B cell (primary cell): ENCODE measurements at regions not wholly inside any gene's neighbourhood (a gene's known extent, or its start where the extent isn't known, plus 50 kb on each side); places are given as distances from the start of the nearest gene placed in this dataset.

Source experiments
- ATAC-seq: fragments of 200-7000 bp; cut with Tn5 transposase; one replicate; pipeline ENCODE4 v1.10.0; 2021; ENCODE audit warnings: low read depth, mild to moderate bottlenecking, moderate number of reproducible peaks, moderate library complexity
- CTCF ChIA-PET: fragments of 350-600 bp; sonication (Branson Sonifier 250); formaldehyde crosslinking; loops from one replicate; lab custom pipeline; 2021; ENCODE audit warnings: antibody characterized with exemption, inconsistent platforms; lab: Charles Lee
- POLR2A ChIA-PET: fragments of 350-600 bp; sonication (Branson Sonifier 250); formaldehyde crosslinking; loops from one replicate; lab custom pipeline; 2021; ENCODE audit warnings: antibody characterized with exemption; lab: Charles Lee
- DNase-seq: peaks from one replicate; pipeline ENCODE4 v3.0.0; 2013
- H2AFZ ChIP-seq: 2 replicates; pipeline ENCODE4 v1.6.1; 2012; ENCODE audit warnings: mild to moderate bottlenecking, low read depth, low read length; ENCODE audit not compliant: insufficient read depth, poor library complexity, severe bottlenecking
- H3K27ac ChIP-seq, 2 donors: 1 replicate in 1 of 2; 2 replicates in 1 of 2; pipeline ENCODE4 v1.5.1; 2012 to 2013; ENCODE audit warnings: low read length in 2 of 2, mild to moderate bottlenecking in 2 of 2, moderate library complexity in 1 of 2
- H3K27me3 ChIP-seq, 4 experiments: fragments of 200-600 bp in 1 of 4; sonication (generic) in 1 of 4; replicated peaks in 1 of 4; 1 replicate in 2 of 4; 2 replicates in 2 of 4; pipeline versions ENCODE4 v1.6.1 to v1.7.0; 2013 to 2016; ENCODE audit warnings: low read length in 3 of 4, mild to moderate bottlenecking in 2 of 4, mixed read lengths in 1 of 4, moderate library complexity in 1 of 4; ENCODE audit not compliant: insufficient read depth in 4 of 4, control insufficient read depth in 3 of 4; ENCODE audit errors: control extremely low read depth in 1 of 4
- H3K36me3 ChIP-seq, 2 experiments: replicated peaks in 1 of 2; 1 replicate in 1 of 2; 2 replicates in 1 of 2; pipeline versions ENCODE4 v1.6.1 to v1.7.1; 2013; ENCODE audit warnings: low read length in 1 of 2; ENCODE audit not compliant: insufficient read depth in 2 of 2, control insufficient read depth in 1 of 2; ENCODE audit errors: control extremely low read depth in 1 of 2, extremely low read depth in 1 of 2
- H3K4me1 ChIP-seq, 2 donors: fragments of 200-600 bp in 1 of 2; sonication (generic) in 1 of 2; 1 replicate in 1 of 2; 2 replicates in 1 of 2; pipeline versions ENCODE4 v1.5.1 to v1.6.1; 2013 to 2017; ENCODE audit warnings: low read length in 2 of 2; ENCODE audit not compliant: control insufficient read depth in 2 of 2, insufficient read depth in 2 of 2
- H3K4me2 ChIP-seq: replicated peaks from 2 replicates; pipeline ENCODE3; 2012; ENCODE audit warnings: mild to moderate bottlenecking, low read depth, low read length; ENCODE audit not compliant: poor library complexity, severe bottlenecking
- H3K4me3 ChIP-seq, 5 experiments: fragments of 200-600 bp in 1 of 5; sonication (generic) in 1 of 5; 1 replicate in 3 of 5; 2 replicates in 2 of 5; pipeline versions ENCODE4 v1.5.1 to v1.7.0; 2011 to 2016; ENCODE audit warnings: low read length in 4 of 5, mild to moderate bottlenecking in 4 of 5, low read depth in 2 of 5, control low read depth in 1 of 5, moderate library complexity in 1 of 5; ENCODE audit not compliant: insufficient read depth in 1 of 5; ENCODE audit errors: control extremely low read depth in 1 of 5, extremely low read depth in 1 of 5
- H3K79me2 ChIP-seq: fragments of 200-600 bp; sonication (generic); one replicate; pipeline ENCODE4 v1.6.0; 2016; ENCODE audit warnings: low read length; ENCODE audit not compliant: control insufficient read depth, insufficient read depth
- H3K9ac ChIP-seq: fragments of 200-600 bp; sonication (generic); 2 replicates; pipeline ENCODE4 v1.6.1; 2017; ENCODE audit warnings: mild to moderate bottlenecking, low read length, moderate library complexity
- H3K9me3 ChIP-seq, 3 donors: one replicate each; pipeline versions ENCODE4 v1.6.1 to v1.7.1; 2013; ENCODE audit warnings: low read length in 2 of 3; ENCODE audit not compliant: control insufficient read depth in 2 of 3, insufficient read depth in 1 of 3; ENCODE audit errors: control extremely low read depth in 1 of 3
- H4K20me1 ChIP-seq: 2 replicates; pipeline ENCODE4 v1.6.0; 2012; ENCODE audit warnings: mild to moderate bottlenecking, low read length; ENCODE audit not compliant: insufficient read depth, control insufficient read depth, poor library complexity, severe bottlenecking
- H3K27ac Mint-ChIP-seq: one replicate; pipeline ENCODE4 v1.8.0; 2021; ENCODE audit warnings: mixed read lengths
- H3K27me3 Mint-ChIP-seq: one replicate; pipeline ENCODE4 v1.8.0; 2021; ENCODE audit warnings: mixed read lengths
- H3K4me1 Mint-ChIP-seq: one replicate; pipeline ENCODE4 v1.8.0; 2021; ENCODE audit warnings: mixed read lengths
- H3K4me3 Mint-ChIP-seq: one replicate; pipeline ENCODE4 v1.8.0; 2021; ENCODE audit warnings: mixed read lengths
- H3K9me3 Mint-ChIP-seq: one replicate; pipeline ENCODE4 v1.8.0; 2022; ENCODE audit warnings: mixed read lengths; ENCODE audit not compliant: insufficient read depth
- EZH2 ChIP-seq: IDR thresholded peaks from 2 replicates; pipeline ENCODE4 v1.6.1; 2012; ENCODE audit warnings: borderline replicate concordance, low read depth, mild to moderate bottlenecking, moderate library complexity, low read length; ENCODE audit not compliant: insufficient read depth, poor library complexity, severe bottlenecking
- WGBS: methylation state at CpG from one replicate; pipeline ENCODE4 v1.1.5; 2013; ENCODE audit warnings: missing lambda C conversion rate; ENCODE audit not compliant: insufficient coverage; 5-methylcytosine and 5-hydroxymethylcytosine counted together
- intact Hi-C: fragments of 100-400 bp; cut with micrococcal nuclease; formaldehyde crosslinking; loops from one replicate; pipeline ENCODE4 v1.10.0; 2022
- TF ChIP-seq, protein P1 (sequence below): fragments of 200-600 bp; IDR thresholded peaks from one replicate; pipeline ENCODE4 v1.8.0; 2022; ENCODE audit warnings: antibody characterized with exemption, mild to moderate bottlenecking

DNA sequence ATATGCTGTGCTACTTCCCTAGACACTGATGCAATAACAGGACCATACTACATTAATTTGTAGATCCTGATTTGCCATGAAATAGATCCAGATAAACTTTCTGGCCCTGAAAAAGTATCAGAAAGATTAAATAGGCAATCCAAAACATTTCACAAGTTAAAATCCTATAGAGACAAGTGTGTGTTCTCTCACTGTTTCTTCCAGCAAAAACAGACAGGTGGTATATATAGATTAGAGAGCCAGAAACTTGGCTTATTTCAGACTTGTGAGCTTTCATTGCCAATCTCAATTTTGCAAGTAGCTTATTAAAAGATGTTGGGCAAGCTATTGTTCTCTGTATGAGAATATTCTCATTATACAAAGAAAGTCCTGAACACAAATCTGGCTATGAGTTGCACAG, 289.1 kb upstream of the MANEA start:
- Histone ChIP-seq H3K79me2 (no peaks in the 10 kb centered on the region), H3K9ac (no peak overlapping the region), H3K9me3 (no peaks in the 10 kb centered on the region), H3K36me3 (no peaks in the 10 kb centered on the region), H3K27me3 (no peaks in the 10 kb centered on the region), H3K4me1 (no peaks in the 10 kb centered on the region), H3K4me3 (no peak overlapping the region), H3K27ac (no peak overlapping the region), H3K4me2 (no peak overlapping the region), H4K20me1 (no peaks in the 10 kb centered on the region), H2AFZ (no peak overlapping the region)
- intact Hi-C loops = no loop called here
- POLR2A ChIA-PET = no interaction called here
- TF ChIP-seq EZH2 = no peak
- TF ChIP-seq, protein P1, sequence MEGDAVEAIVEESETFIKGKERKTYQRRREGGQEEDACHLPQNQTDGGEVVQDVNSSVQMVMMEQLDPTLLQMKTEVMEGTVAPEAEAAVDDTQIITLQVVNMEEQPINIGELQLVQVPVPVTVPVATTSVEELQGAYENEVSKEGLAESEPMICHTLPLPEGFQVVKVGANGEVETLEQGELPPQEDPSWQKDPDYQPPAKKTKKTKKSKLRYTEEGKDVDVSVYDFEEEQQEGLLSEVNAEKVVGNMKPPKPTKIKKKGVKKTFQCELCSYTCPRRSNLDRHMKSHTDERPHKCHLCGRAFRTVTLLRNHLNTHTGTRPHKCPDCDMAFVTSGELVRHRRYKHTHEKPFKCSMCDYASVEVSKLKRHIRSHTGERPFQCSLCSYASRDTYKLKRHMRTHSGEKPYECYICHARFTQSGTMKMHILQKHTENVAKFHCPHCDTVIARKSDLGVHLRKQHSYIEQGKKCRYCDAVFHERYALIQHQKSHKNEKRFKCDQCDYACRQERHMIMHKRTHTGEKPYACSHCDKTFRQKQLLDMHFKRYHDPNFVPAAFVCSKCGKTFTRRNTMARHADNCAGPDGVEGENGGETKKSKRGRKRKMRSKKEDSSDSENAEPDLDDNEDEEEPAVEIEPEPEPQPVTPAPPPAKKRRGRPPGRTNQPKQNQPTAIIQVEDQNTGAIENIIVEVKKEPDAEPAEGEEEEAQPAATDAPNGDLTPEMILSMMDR = no peak
- H3K4me1 Mint-ChIP-seq = no peaks in the 10 kb centered on the region
- no peak overlapping the region for H3K27ac Mint-ChIP-seq
- no peaks in the 10 kb centered on the region for H3K9me3 Mint-ChIP-seq
- CTCF ChIA-PET = no interaction called here
- no peaks in the 10 kb centered on the region for H3K27me3 Mint-ChIP-seq
- ATAC-seq (no peak), DNase-seq (no peak)
- no peak overlapping the region for H3K4me3 Mint-ChIP-seq

DNA sequence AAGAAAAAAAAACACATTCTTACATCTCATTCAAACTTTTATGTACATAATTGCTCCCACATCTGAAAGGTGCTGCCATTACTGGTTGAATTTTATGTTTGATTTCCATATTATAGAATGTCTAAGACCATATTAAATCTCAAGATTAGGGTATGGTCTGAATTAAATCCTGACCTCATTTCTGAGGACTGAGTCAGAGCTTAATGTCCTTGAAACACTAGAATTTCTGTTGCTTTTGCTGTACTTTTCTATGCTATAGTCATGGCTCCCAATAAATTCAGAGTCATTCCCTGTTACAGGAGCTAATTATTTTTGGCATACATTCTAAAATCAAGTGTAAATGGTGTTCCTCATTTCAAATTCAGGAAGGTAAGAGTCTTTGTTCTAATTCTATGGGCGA, 285.3 kb upstream of the MANEA start:
- no peak overlapping the region for H2AFZ ChIP-seq
- no CpG with 5 or more reads among the region's 1 CpG for WGBS
- H3K9me3 Mint-ChIP-seq = no peaks in the 10 kb centered on the region
- no peaks in the 10 kb centered on the region for H3K4me1 Mint-ChIP-seq
- no peak overlapping the region for H3K27ac Mint-ChIP-seq
- ATAC-seq (no peak), DNase-seq (no peak)
- H3K4me1 ChIP-seq = no peaks in the 10 kb centered on the region
- H3K27me3 Mint-ChIP-seq = no peaks in the 10 kb centered on the region
- intact Hi-C loops = no loop called here
- H3K27ac ChIP-seq = no peak overlapping the region
- no peaks in the 10 kb centered on the region for H4K20me1 ChIP-seq
- H3K27me3 ChIP-seq = no peaks in the 10 kb centered on the region
- ChIA-PET CTCF (no interaction called here), POLR2A (no interaction called here)
- no peaks in the 10 kb centered on the region for H3K36me3 ChIP-seq
- H3K79me2 ChIP-seq = no peaks in the 10 kb centered on the region
- H3K4me3 ChIP-seq = no peak overlapping the region
- no peaks in the 10 kb centered on the region for H3K9me3 ChIP-seq
- no peak for TF ChIP-seq EZH2
- TF ChIP-seq, protein P1 = no peak
- H3K9ac ChIP-seq = no peak overlapping the region
- H3K4me3 Mint-ChIP-seq = no peak overlapping the region
- no peak overlapping the region for H3K4me2 ChIP-seq
